ENCODE measurements at regions not wholly inside any gene's neighbourhood (a gene's known extent, or its start where the extent isn't known, plus 50 kb on each side); places are given as distances from the start of the nearest gene placed in this dataset.

- H2BK5ac ChIP-seq (ENCODE audit: low read depth, low read length, poor library complexity, severe bottlenecking): no peak overlapping the region
- dilution Hi-C loops (cut with HindIII; ENCODE audit: low sequenced_read_pairs, unreplicated experiment) (no loop called here), intact Hi-C loops (cut with micrococcal nuclease) (no loop called here), in situ Hi-C loops (cut with MboI; ENCODE audit: low sequenced_read_pairs) (no loop called here)
- H3K79me1 ChIP-seq (ENCODE audit: low read depth in 1 of 2, low read length in 2 of 2): no peaks in the 10 kb centered on the region
- ATAC-seq (ENCODE audit: low read depth) (no peak), DNase-seq (no peak)
- no peaks in the 10 kb centered on the region for H3K9me3 ChIP-seq (ENCODE audit: control insufficient read depth, insufficient read depth, low read length)
- no peak overlapping the region for H2AFZ ChIP-seq (replicated peaks; ENCODE audit: low read length, poor library complexity)
- H2AK5ac ChIP-seq (ENCODE audit: low read depth, low read length): no peak overlapping the region
- H2AK9ac ChIP-seq (replicated peaks; ENCODE audit: low read depth, low read length, poor library complexity): no peak overlapping the region
- H3K4me1 ChIP-seq (ENCODE audit: control insufficient read depth, insufficient read depth, low read length): no peaks in the 10 kb centered on the region
- H3K36me3 ChIP-seq (ENCODE audit: control insufficient read depth, insufficient read depth, low read length): no peaks in the 10 kb centered on the region
- H3K14ac ChIP-seq (replicated peaks; ENCODE audit: low read depth, low read length): no peak overlapping the region
- no peak overlapping the region for H2BK120ac ChIP-seq (ENCODE audit: low read depth, low read length)
- no peaks in the 10 kb centered on the region for H4K20me1 ChIP-seq (ENCODE audit: insufficient read depth, low read length)
- no peak overlapping the region for H2BK15ac ChIP-seq (ENCODE audit: low read depth, low read length)
- H3K9ac ChIP-seq (ENCODE audit: low read depth, low read length): no peak overlapping the region
- no peak overlapping the region for H3K4ac ChIP-seq (ENCODE audit: low read depth, low read length)
- no peak overlapping the region for H4K91ac ChIP-seq (ENCODE audit: insufficient read depth, low read depth, low read length)
- no peaks in the 10 kb centered on the region for H3K27me3 ChIP-seq (ENCODE audit: control insufficient read depth, insufficient read depth, low read length)
- TF ChIP-seq USF2 (IDR thresholded peaks at IDR 0.05; ENCODE audit: low read depth, low read length) (no peak), MXI1 (IDR thresholded peaks at IDR 0.05; ENCODE audit: borderline replicate concordance, low read depth, low read length) (no peak), RCOR1 (IDR thresholded peaks at IDR 0.05; ENCODE audit: insufficient replicate concordance, low read length) (no peak), RFX5 (IDR thresholded peaks at IDR 0.05; ENCODE audit: low read depth, low read length) (no peak)
- no peak overlapping the region for H3K23ac ChIP-seq (ENCODE audit: low read depth, low read length)
- no CpG with 5 or more reads among the region's 1 CpG for WGBS, 2 experiments (ENCODE audit: extremely low coverage in 2 of 2, insufficient read length in 1 of 2)
- POLR2A ChIA-PET (ENCODE audit: unreplicated experiment): no interaction called here
- H4K5ac ChIP-seq (ENCODE audit: low read depth, low read length): no peak overlapping the region
- no peak overlapping the region for H3K18ac ChIP-seq (ENCODE audit: low read depth, low read length)
- no TSS peak for BruUV-seq (replicated peaks)
- no peak overlapping the region for H3K4me2 ChIP-seq (ENCODE audit: low read depth, low read length)
- H3K56ac ChIP-seq (ENCODE audit: extremely low read depth, insufficient read depth, low read length): no peak overlapping the region
- H2BK20ac ChIP-seq (ENCODE audit: low read depth, low read length): no peak overlapping the region
- CTCF ChIA-PET: no interaction called here
- no peak overlapping the region for H3K4me3 ChIP-seq (ENCODE audit: insufficient read depth, low read depth, low read length)
- no peak overlapping the region for H4K8ac ChIP-seq (ENCODE audit: low read depth in 2 of 2, low read length in 2 of 2)
- H3K27ac ChIP-seq (ENCODE audit: insufficient read depth, low read length): no peak overlapping the region
- 0 out of 2 replicates have a peak, but pooled peaks cover 3% of the 10 kb centered on the region for H3K9me1 ChIP-seq (ENCODE audit: insufficient read depth, low read length)
Measured at GRCh38 chr17:71757956-71758355, 362.9 kb upstream of the SOX9 start.

Data from IMR-90 (cell line).